HEK293 (cell line): ENCODE measurements at regions not wholly inside any gene's neighbourhood (a gene's known extent, or its start where the extent isn't known, plus 50 kb on each side); places are given as distances from the start of the nearest gene placed in this dataset.

Source experiments
- CTCF ChIP-seq: fragments of 450-650 bp; formaldehyde crosslinking; IDR thresholded peaks from 2 replicates; pipeline ENCODE4 v1.5.1; 2016; ENCODE audit warnings: missing biosample characterization, missing genetic modification characterization
- KLF16 ChIP-seq: fragments of 450-650 bp; formaldehyde crosslinking; IDR thresholded peaks from 2 replicates; pipeline ENCODE4 v1.5.1; 2017; ENCODE audit warnings: missing biosample characterization, missing genetic modification characterization
- PRDM10 ChIP-seq: fragments of 450-650 bp; formaldehyde crosslinking; IDR thresholded peaks from 2 replicates; pipeline ENCODE4 v1.5.1; 2016; ENCODE audit warnings: missing biosample characterization, missing genetic modification characterization
- REST ChIP-seq: fragments of 450-650 bp; formaldehyde crosslinking; IDR thresholded peaks from 2 replicates; pipeline ENCODE4 v1.5.1; 2016; ENCODE audit warnings: missing biosample characterization, missing genetic modification characterization
- SETDB1 ChIP-seq: IDR thresholded peaks from one replicate; pipeline ENCODE4 v1.6.1; 2017; ENCODE audit warnings: mild to moderate bottlenecking, low read length, moderate library complexity, mixed read lengths; ENCODE audit not compliant: insufficient read length
- TCF7L2 ChIP-seq: IDR thresholded peaks from 2 replicates; pipeline ENCODE4 v1.6.1; 2011; ENCODE audit warnings: low read depth, mild to moderate bottlenecking, inconsistent platforms, low read length, moderate library complexity, borderline replicate concordance
- TRIM28 ChIP-seq: IDR thresholded peaks from 2 replicates; pipeline ENCODE4 v1.6.1; 2011; ENCODE audit warnings: low read length, control low read depth, borderline replicate concordance
- ZBTB1 ChIP-seq: fragments of 450-650 bp; formaldehyde crosslinking; IDR thresholded peaks from 2 replicates; pipeline ENCODE4 v1.5.1; 2016; ENCODE audit warnings: missing biosample characterization, missing genetic modification characterization
- ZNF18 ChIP-seq: fragments of 450-650 bp; formaldehyde crosslinking; IDR thresholded peaks from 2 replicates; pipeline ENCODE4 v1.5.1; 2016; ENCODE audit warnings: missing biosample characterization, missing genetic modification characterization
- ZNF214 ChIP-seq: fragments of 450-650 bp; formaldehyde crosslinking; IDR thresholded peaks from 2 replicates; pipeline ENCODE4 v1.5.1; 2017; ENCODE audit warnings: missing biosample characterization, mild to moderate bottlenecking, missing genetic modification characterization, borderline replicate concordance
- ZNF324 ChIP-seq: fragments of 450-650 bp; formaldehyde crosslinking; IDR thresholded peaks from 2 replicates; pipeline ENCODE4 v1.5.1; 2016; ENCODE audit warnings: missing biosample characterization, missing genetic modification characterization
- ZNF416 ChIP-seq: fragments of 450-650 bp; formaldehyde crosslinking; IDR thresholded peaks from 2 replicates; pipeline ENCODE4 v1.5.1; 2016; ENCODE audit warnings: missing biosample characterization, missing genetic modification characterization
- ZNF473 ChIP-seq: fragments of 450-650 bp; formaldehyde crosslinking; IDR thresholded peaks from 2 replicates; pipeline ENCODE4 v1.5.1; 2017; ENCODE audit warnings: missing biosample characterization, missing genetic modification characterization

GRCh38 chr3:62955126-62955525 lies 79.9 kb upstream of the CADPS start:
- TF ChIP-seq ZNF416: no peak
- TF ChIP-seq TCF7L2: no peak
- TF ChIP-seq CTCF (tag by site-specific recombination): no peak
- TF ChIP-seq ZNF214: no peak
- TF ChIP-seq ZBTB1 (tag by site-specific recombination): no peak
- TF ChIP-seq TRIM28: no peak
- TF ChIP-seq SETDB1: no peak
- TF ChIP-seq KLF16 (tag by site-specific recombination): no peak
- no peak for TF ChIP-seq PRDM10 (tag by site-specific recombination)
- TF ChIP-seq REST (tag by site-specific recombination): no peak
- no peak for TF ChIP-seq ZNF18 (tag by site-specific recombination)
- TF ChIP-seq ZNF473 (tag by site-specific recombination): no peak
- TF ChIP-seq ZNF324 (tag by site-specific recombination): no peak
